HEK293 (cell line): ENCODE measurements at regions not wholly inside any gene's neighbourhood (a gene's known extent, or its start where the extent isn't known, plus 50 kb on each side); places are given as distances from the start of the nearest gene placed in this dataset.

Experiments used
- CTCF ChIA-PET: fragments of 350-600 bp; formaldehyde crosslinking; extraction: SDS; loops from one replicate; lab custom pipeline; 2021; ENCODE audit warnings: antibody characterized with exemption; lab: Yijun Ruan, JAX
- POLR2A ChIA-PET: fragments of 300-600 bp; formaldehyde crosslinking; extraction: SDS; loops from one replicate; lab custom pipeline; 2020; ENCODE audit warnings: antibody characterized with exemption, inconsistent platforms; lab: Yijun Ruan, JAX
- H3K27ac ChIP-seq: fragments of 200-500 bp; sonication (Bioruptor generic); 2 replicates; pipeline ENCODE4 v1.5.1; 2014; ENCODE audit warnings: low read depth, low read length, control low read depth, inconsistent platforms; ENCODE audit errors: extremely low read depth
- H3K36me3 ChIP-seq, 2 experiments: fragments of 200-500 bp in 1 of 2; sonication (Bioruptor generic) in 1 of 2; 1 replicate in 1 of 2; 2 replicates in 1 of 2; pipeline ENCODE4 v1.5.1; 2014 to 2017; ENCODE audit warnings: inconsistent platforms in 2 of 2, low read length in 2 of 2; ENCODE audit not compliant: control insufficient read depth in 2 of 2, insufficient read depth in 1 of 2
- H3K4me1 ChIP-seq: fragments of 200-500 bp; sonication (Bioruptor generic); 2 replicates; pipeline ENCODE4 v1.5.1; 2014; ENCODE audit warnings: mild to moderate bottlenecking, low read length, inconsistent platforms; ENCODE audit not compliant: control insufficient read depth, insufficient read depth
- H3K4me3 ChIP-seq: 2 replicates; pipeline ENCODE4 v1.5.1; 2011; ENCODE audit warnings: low read depth, mild to moderate bottlenecking, control low read depth, low read length, moderate library complexity
- H3K9me3 ChIP-seq: fragments of 200-500 bp; sonication (Bioruptor generic); 2 replicates; pipeline ENCODE4 v1.5.1; 2014; ENCODE audit warnings: low read depth, low read length, inconsistent platforms; ENCODE audit not compliant: control insufficient read depth, insufficient read depth
- ELK4 ChIP-seq: IDR thresholded peaks from 2 replicates; pipeline ENCODE4 v1.6.1; 2011; ENCODE audit warnings: mild to moderate bottlenecking, low read depth, low read length, borderline replicate concordance
- MYNN ChIP-seq: fragments of 450-650 bp; formaldehyde crosslinking; IDR thresholded peaks from 2 replicates; pipeline ENCODE4 v1.5.1; 2016; ENCODE audit warnings: missing biosample characterization, missing genetic modification characterization, borderline replicate concordance
- REST ChIP-seq: fragments of 450-650 bp; formaldehyde crosslinking; IDR thresholded peaks from 2 replicates; pipeline ENCODE4 v1.5.1; 2016; ENCODE audit warnings: missing biosample characterization, missing genetic modification characterization
- ZBTB1 ChIP-seq: fragments of 450-650 bp; formaldehyde crosslinking; IDR thresholded peaks from 2 replicates; pipeline ENCODE4 v1.5.1; 2016; ENCODE audit warnings: missing biosample characterization, missing genetic modification characterization
- ZBTB44 ChIP-seq: fragments of 450-650 bp; IDR thresholded peaks from 2 replicates; pipeline ENCODE4 v1.5.1; 2018; ENCODE audit warnings: missing biosample characterization, mild to moderate bottlenecking, missing genetic modification characterization
- ZNF138 ChIP-seq: fragments of 450-650 bp; formaldehyde crosslinking; IDR thresholded peaks from 2 replicates; pipeline ENCODE4 v1.5.1; 2016; ENCODE audit warnings: missing biosample characterization, missing genetic modification characterization, borderline replicate concordance
- ZNF169 ChIP-seq: fragments of 450-650 bp; formaldehyde crosslinking; IDR thresholded peaks from 2 replicates; pipeline ENCODE4 v1.5.1; 2016; ENCODE audit warnings: missing biosample characterization, missing genetic modification characterization
- ZNF398 ChIP-seq: fragments of 450-650 bp; formaldehyde crosslinking; IDR thresholded peaks from 2 replicates; pipeline ENCODE4 v1.5.1; 2017; ENCODE audit warnings: missing biosample characterization, missing genetic modification characterization
- ZNF529 ChIP-seq: fragments of 450-650 bp; formaldehyde crosslinking; IDR thresholded peaks from 2 replicates; pipeline ENCODE4 v1.5.1; 2017; ENCODE audit warnings: missing genetic modification characterization, missing biosample characterization; ENCODE audit not compliant: insufficient replicate concordance
- TF ChIP-seq, protein P1 (sequence below): fragments of 450-650 bp; formaldehyde crosslinking; conservative IDR thresholded peaks from 2 replicates; pipeline ENCODE4 v1.5.1; 2016; ENCODE audit warnings: low read depth, missing biosample characterization, missing genetic modification characterization

GRCh38 chr2:172234716-172235691 is 132.3 kb upstream of the DLX2 start (continued):
- no peak for TF ChIP-seq ZNF398

- CTCF ChIA-PET: no interaction called here
- H3K9me3 ChIP-seq: no peaks in the 10 kb centered on the region
- TF ChIP-seq, protein P1, sequence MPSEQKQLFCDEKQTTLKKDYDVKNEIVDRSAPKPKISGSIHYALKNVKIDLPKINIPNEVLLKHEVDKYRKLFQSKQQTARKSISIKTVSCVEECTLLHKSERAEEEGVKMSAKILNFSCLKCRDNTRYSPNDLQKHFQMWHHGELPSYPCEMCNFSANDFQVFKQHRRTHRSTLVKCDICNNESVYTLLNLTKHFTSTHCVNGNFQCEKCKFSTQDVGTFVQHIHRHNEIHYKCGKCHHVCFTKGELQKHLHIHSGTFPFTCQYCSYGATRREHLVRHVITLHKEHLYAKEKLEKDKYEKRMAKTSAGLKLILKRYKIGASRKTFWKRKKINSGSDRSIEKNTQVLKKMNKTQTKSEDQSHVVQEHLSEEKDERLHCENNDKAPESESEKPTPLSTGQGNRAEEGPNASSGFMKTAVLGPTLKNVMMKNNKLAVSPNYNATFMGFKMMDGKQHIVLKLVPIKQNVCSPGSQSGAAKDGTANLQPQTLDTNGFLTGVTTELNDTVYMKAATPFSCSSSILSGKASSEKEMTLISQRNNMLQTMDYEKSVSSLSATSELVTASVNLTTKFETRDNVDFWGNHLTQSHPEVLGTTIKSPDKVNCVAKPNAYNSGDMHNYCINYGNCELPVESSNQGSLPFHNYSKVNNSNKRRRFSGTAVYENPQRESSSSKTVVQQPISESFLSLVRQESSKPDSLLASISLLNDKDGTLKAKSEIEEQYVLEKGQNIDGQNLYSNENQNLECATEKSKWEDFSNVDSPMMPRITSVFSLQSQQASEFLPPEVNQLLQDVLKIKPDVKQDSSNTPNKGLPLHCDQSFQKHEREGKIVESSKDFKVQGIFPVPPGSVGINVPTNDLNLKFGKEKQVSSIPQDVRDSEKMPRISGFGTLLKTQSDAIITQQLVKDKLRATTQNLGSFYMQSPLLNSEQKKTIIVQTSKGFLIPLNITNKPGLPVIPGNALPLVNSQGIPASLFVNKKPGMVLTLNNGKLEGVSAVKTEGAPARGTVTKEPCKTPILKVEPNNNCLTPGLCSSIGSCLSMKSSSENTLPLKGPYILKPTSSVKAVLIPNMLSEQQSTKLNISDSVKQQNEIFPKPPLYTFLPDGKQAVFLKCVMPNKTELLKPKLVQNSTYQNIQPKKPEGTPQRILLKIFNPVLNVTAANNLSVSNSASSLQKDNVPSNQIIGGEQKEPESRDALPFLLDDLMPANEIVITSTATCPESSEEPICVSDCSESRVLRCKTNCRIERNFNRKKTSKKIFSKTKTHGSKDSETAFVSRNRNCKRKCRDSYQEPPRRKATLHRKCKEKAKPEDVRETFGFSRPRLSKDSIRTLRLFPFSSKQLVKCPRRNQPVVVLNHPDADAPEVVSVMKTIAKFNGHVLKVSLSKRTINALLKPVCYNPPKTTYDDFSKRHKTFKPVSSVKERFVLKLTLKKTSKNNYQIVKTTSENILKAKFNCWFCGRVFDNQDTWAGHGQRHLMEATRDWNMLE (tag by site-specific recombination): no peak
- TF ChIP-seq ZBTB44 (tag by site-specific recombination): no peak
- TF ChIP-seq ZNF169 (tag by site-specific recombination): no peak
- no peak for TF ChIP-seq ZBTB1 (tag by site-specific recombination)
- TF ChIP-seq ZNF529 (tag by site-specific recombination): no peak
- no peak for TF ChIP-seq REST
- TF ChIP-seq MYNN (tag by site-specific recombination): no peak
- TF ChIP-seq ZNF138 (tag by site-specific recombination): no peak
- TF ChIP-seq ELK4: no peak
- H3K4me1 ChIP-seq: no peaks in the 10 kb centered on the region
- H3K36me3 ChIP-seq: no peaks in the 10 kb centered on the region
- no peak overlapping the region for H3K27ac ChIP-seq
- POLR2A ChIA-PET: no interaction called here
- H3K4me3 ChIP-seq: no peak overlapping the region
Measured at GRCh38 chr2:172239944-172240590, 137.4 kb upstream of the DLX2 start.
